ENCODE measurements at regions not wholly inside any gene's neighbourhood (a gene's known extent, or its start where the extent isn't known, plus 50 kb on each side); places are given as distances from the start of the nearest gene placed in this dataset.

- DNase-seq: no peak
- POLR2A ChIA-PET (ENCODE audit: unreplicated experiment): no interaction called here
- Histone ChIP-seq H3K27ac (no peak overlapping the region), H2AFZ (no peak overlapping the region), H3K27me3 (ENCODE audit: insufficient read depth, low read depth) (no peaks in the 10 kb centered on the region), H3K9me2 (ENCODE audit: insufficient read depth) (no peaks in the 10 kb centered on the region), H3K36me3 (ENCODE audit: low read depth) (no peaks in the 10 kb centered on the region), H3K4me2 (no peak overlapping the region), H3K4me1 (replicated peaks; ENCODE audit: insufficient read depth) (peaks cover 10% of the 10 kb centered on the region), H3F3A (ENCODE audit: insufficient read depth, low read depth) (no peaks in the 10 kb centered on the region), H3K4me3 (no peak overlapping the region), H3K79me2 (ENCODE audit: low read depth) (no peaks in the 10 kb centered on the region), H4K20me1 (ENCODE audit: insufficient read depth) (no peaks in the 10 kb centered on the region), H3K9me3 (ENCODE audit: insufficient read depth, low read depth) (no peaks in the 10 kb centered on the region)
- CTCF ChIA-PET: no interaction called here
- no peak for TF ChIP-seq EZH2 (IDR thresholded peaks at IDR 0.05; ENCODE audit: low read depth)
- TF ChIP-seq, protein P1, sequence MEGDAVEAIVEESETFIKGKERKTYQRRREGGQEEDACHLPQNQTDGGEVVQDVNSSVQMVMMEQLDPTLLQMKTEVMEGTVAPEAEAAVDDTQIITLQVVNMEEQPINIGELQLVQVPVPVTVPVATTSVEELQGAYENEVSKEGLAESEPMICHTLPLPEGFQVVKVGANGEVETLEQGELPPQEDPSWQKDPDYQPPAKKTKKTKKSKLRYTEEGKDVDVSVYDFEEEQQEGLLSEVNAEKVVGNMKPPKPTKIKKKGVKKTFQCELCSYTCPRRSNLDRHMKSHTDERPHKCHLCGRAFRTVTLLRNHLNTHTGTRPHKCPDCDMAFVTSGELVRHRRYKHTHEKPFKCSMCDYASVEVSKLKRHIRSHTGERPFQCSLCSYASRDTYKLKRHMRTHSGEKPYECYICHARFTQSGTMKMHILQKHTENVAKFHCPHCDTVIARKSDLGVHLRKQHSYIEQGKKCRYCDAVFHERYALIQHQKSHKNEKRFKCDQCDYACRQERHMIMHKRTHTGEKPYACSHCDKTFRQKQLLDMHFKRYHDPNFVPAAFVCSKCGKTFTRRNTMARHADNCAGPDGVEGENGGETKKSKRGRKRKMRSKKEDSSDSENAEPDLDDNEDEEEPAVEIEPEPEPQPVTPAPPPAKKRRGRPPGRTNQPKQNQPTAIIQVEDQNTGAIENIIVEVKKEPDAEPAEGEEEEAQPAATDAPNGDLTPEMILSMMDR (conservative IDR thresholded peaks at IDR 0.05): no peak
- intact Hi-C loops (cut with micrococcal nuclease; ENCODE audit: unreplicated experiment): no loop called here
- BruUV-seq (replicated peaks): no TSS peak
These were observed 79.9 kb upstream of the SLC1A3 start for GRCh38 chr5:36526537-36526936.

GRCh38 chr5:36528588-36528987 lies 77.8 kb upstream of the SLC1A3 start:
- intact Hi-C loops (cut with micrococcal nuclease; ENCODE audit: unreplicated experiment): no loop called here
- Histone ChIP-seq H4K20me1 (ENCODE audit: insufficient read depth) (no peaks in the 10 kb centered on the region), H3K9me3 (ENCODE audit: insufficient read depth, low read depth) (no peaks in the 10 kb centered on the region), H3K4me2 (no peak overlapping the region), H3K79me2 (ENCODE audit: low read depth) (no peaks in the 10 kb centered on the region), H3F3A (ENCODE audit: insufficient read depth, low read depth) (no peaks in the 10 kb centered on the region), H3K27me3 (ENCODE audit: insufficient read depth, low read depth) (no peaks in the 10 kb centered on the region), H3K4me3 (no peak overlapping the region), H3K9me2 (ENCODE audit: insufficient read depth) (no peaks in the 10 kb centered on the region), H3K36me3 (ENCODE audit: low read depth) (no peaks in the 10 kb centered on the region), H3K4me1 (replicated peaks; ENCODE audit: insufficient read depth) (peaks cover 10% of the 10 kb centered on the region), H3K27ac (no peak overlapping the region), H2AFZ (0 out of 2 replicates have a peak overlapping the region, but pooled peaks have one; percentile 11)
- no TSS peak for BruUV-seq (replicated peaks)
- no peak for TF ChIP-seq EZH2 (IDR thresholded peaks at IDR 0.05; ENCODE audit: low read depth)
- TF ChIP-seq, protein P1 (conservative IDR thresholded peaks at IDR 0.05): no peak
- peak in 1 of 2 experiments; percentile 82 for DNase-seq
- CTCF ChIA-PET: no interaction called here
- POLR2A ChIA-PET (ENCODE audit: unreplicated experiment): no interaction called here

- Histone ChIP-seq H2AFZ (no peak overlapping the region), H3K4me2 (no peak overlapping the region), H3K9me3 (ENCODE audit: insufficient read depth, low read depth) (no peaks in the 10 kb centered on the region), H3F3A (ENCODE audit: insufficient read depth, low read depth) (no peaks in the 10 kb centered on the region), H3K27me3 (ENCODE audit: insufficient read depth, low read depth) (no peaks in the 10 kb centered on the region), H3K36me3 (ENCODE audit: low read depth) (no peaks in the 10 kb centered on the region), H4K20me1 (ENCODE audit: insufficient read depth) (no peaks in the 10 kb centered on the region), H3K4me1 (replicated peaks; ENCODE audit: insufficient read depth) (peaks cover 10% of the 10 kb centered on the region), H3K4me3 (no peak overlapping the region), H3K27ac (no peak overlapping the region), H3K79me2 (ENCODE audit: low read depth) (no peaks in the 10 kb centered on the region), H3K9me2 (ENCODE audit: insufficient read depth) (no peaks in the 10 kb centered on the region)
- intact Hi-C loops (cut with micrococcal nuclease; ENCODE audit: unreplicated experiment): no loop called here
- POLR2A ChIA-PET (ENCODE audit: unreplicated experiment): no interaction called here
- no TSS peak for BruUV-seq (replicated peaks)
- no peak for TF ChIP-seq EZH2 (IDR thresholded peaks at IDR 0.05; ENCODE audit: low read depth)
- TF ChIP-seq, protein P1 (conservative IDR thresholded peaks at IDR 0.05): no peak
- CTCF ChIA-PET: no interaction called here
- DNase-seq: no peak
These were observed 77.3 kb upstream of the SLC1A3 start for GRCh38 chr5:36529142-36529541.
